DOHH2 (cell line): ENCODE measurements at regions not wholly inside any gene's neighbourhood (a gene's known extent, or its start where the extent isn't known, plus 50 kb on each side); places are given as distances from the start of the nearest gene placed in this dataset.

Experiments
- CTCF ChIP-seq: fragments of 200-600 bp; sonication (generic); IDR thresholded peaks from one replicate; pipeline ENCODE4 v1.5.1; 2014; ENCODE audit warnings: antibody characterized with exemption, mild to moderate bottlenecking, low read depth, low read length; ENCODE audit not compliant: poor library complexity, severe bottlenecking
- EZH2phosphoT487 ChIP-seq: fragments of 200-600 bp; sonication (generic); IDR thresholded peaks from 2 replicates; pipeline ENCODE4 v1.6.1; 2017; ENCODE audit warnings: borderline replicate concordance, mild to moderate bottlenecking, antibody characterized with exemption, low read length, moderate library complexity, mixed read lengths

- TF ChIP-seq CTCF (no peak), EZH2phosphoT487 (no peak)
These were observed 83.6 kb upstream of the LHX5 start for GRCh38 chr12:113555226-113555625.
